ENCODE measurements at regions not wholly inside any gene's neighbourhood (a gene's known extent, or its start where the extent isn't known, plus 50 kb on each side); places are given as distances from the start of the nearest gene placed in this dataset.
"Not testable (repeated sequence)": the region's sequence is repeated elsewhere in the genome, so short reads cannot be mapped to it uniquely, and the experiment has no call there.

DNA sequence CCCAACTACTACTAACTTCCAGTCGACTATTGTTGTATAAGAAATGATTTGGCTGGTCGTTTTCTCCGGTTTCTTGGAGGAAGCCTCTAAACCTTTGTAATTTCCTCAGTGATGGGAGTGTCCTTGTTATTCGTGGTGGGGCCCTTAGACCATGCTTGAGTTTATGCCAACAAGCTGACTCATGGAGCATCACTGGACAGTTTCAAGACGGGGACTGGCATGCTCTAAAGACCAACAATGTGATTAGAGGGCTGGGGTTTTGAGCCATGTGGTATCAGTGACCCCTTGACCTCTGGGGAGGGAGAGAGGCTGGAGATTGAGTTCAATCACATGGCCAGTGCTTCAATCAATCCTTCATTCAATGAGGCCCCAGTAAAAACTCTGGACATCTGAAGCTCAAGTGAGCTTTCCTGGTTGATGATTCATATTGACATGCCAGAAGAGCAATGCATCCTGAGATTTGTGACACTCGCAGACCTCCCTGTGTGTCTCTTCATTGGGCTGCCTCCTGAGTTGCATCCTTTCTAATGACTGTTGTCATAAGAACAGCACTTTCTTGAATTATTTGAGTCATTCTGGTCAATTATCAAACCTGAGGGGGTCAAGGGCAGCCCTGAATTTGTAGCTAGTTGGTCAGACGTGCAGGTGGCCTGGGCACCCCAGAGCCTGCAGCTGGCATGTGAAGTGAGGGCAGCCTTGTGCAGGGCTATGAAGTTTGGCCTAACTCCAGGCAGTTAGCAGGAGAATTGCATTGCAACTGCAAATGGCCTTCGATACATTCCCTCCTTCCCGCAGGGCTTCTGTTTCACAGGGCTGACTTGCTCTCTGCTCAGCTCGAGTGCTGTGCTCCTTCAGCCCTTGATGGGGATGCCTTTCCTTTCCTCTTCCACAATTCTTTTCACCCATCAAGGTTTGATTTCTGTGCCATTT is 246.5 kb downstream of the FGF9 start:
- DNase-seq = no peak

DNA sequence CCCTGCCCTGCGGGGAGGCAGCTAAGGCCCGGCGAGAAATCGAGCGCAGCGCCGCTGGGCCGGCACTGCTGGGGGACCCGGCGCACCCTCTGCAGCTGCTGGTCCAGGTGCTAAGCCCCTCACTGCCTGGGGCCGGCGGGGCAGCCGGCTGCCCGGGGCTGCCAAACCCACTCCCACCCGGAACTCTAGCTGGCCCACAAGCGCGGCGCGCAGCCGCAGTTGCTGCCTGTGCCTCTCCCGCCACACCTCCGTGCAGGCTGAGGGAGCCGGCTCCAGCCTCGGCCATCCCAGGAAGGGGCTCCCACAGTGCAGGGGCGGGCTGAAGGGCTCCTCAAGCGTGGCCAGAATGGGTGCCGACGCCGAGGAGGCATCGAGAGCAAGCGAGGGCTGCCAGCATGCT is 249.9 kb downstream of the FGF9 start:
- DNase-seq = not testable (repeated sequence)

DNA sequence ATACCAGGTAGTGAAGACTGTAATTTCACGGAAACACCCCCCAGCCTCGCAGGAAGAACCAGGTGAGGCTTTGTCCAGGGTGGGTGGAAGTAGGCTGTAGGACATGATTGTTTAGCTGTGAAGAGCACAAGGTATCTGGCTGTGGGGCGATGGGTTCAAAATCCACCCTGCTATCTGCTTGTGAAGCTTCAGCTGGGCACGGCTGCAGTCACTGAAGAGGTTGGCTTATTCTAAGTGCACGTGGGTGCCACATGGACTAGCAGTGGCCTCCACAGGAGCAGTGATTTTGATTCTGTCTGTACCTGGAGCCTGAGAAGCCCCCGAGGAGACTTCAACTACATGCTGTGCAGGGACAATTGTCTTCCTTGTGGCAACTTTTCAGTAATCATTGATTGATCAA is 254.1 kb downstream of the FGF9 start:
- DNase-seq = no peak

DNA sequence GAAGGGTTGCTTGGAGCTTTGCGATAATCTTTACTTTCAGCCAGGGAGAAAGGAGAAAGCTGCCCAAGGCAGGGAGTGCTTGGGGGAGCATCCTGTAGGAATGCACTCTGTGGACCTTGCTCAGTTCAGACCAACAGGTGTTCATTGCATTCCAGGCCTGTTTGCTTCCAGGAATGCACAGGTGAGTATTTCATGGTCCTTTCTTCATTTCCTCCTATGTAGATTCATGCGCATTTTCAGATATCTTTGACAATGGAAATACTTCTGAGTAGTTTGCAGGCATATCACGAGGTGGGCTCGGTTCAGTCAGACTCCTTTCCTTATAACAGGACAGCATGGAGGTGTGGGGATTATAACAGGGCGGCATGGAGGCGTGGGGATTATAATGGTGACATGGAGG is 254.8 kb downstream of the FGF9 start:
- no peak for DNase-seq

DNA sequence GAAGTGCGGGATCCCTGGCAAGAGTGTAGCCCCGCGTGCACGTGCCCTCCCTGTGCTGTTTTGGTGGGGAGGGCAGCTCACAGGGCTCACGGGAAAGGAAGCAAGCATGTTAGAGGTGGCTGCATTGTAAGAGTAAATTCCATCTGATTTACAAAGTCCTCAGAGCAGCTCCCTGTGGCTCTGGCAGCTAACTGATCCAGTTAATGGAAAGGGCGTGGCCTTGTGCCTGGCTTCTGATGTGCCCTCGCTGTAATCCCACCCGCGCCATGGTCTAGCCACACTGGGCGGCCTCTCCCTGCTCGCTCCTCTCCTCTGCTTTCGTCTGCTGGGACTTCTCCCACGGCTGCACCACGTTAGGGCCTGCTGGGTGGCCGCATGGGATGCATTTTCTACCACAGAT is 258.5 kb downstream of the FGF9 start:
- DNase-seq = no peak

GRCh38 chr13:21930536-21930935 is 259.7 kb downstream of the FGF9 start:
- no peak for DNase-seq

DNA sequence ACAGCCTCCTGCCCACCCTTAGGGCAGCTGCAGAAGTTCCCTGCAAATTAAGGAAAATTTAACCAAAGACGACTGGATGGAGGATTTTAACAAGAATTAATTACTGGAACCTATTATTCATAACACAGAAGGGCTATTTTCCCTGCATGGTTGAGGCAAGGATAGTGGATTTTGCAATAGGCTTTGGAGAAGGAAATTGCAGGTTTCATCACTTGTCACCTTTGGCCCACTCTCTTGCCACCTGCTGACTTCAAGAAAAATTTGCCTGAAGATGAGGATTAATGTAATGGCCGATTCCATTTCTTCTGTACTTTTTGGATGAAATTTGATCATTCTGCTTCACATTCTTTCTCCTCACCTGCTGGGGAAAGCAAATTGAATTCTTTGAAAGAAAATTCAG is 261.7 kb downstream of the FGF9 start:
- no peak for DNase-seq

GRCh38 chr13:21932996-21933395 is 262.1 kb downstream of the FGF9 start:
- no peak for DNase-seq

- no peak for DNase-seq
Measured at GRCh38 chr13:21934284-21934683, 263.4 kb downstream of the FGF9 start.

GRCh38 chr13:21936674-21937073 is 265.8 kb downstream of the FGF9 start:
- no peak for DNase-seq

GRCh38 chr13:21938168-21938567 is 267.3 kb downstream of the FGF9 start:
- DNase-seq = no peak

- no peak for DNase-seq
Measured at GRCh38 chr13:21938636-21939035, 267.8 kb downstream of the FGF9 start.

- DNase-seq = no peak
Measured at GRCh38 chr13:21942061-21942460, 271.2 kb downstream of the FGF9 start.

- DNase-seq = no peak
Measured at GRCh38 chr13:21944610-21945009, 273.7 kb downstream of the FGF9 start.

DNA sequence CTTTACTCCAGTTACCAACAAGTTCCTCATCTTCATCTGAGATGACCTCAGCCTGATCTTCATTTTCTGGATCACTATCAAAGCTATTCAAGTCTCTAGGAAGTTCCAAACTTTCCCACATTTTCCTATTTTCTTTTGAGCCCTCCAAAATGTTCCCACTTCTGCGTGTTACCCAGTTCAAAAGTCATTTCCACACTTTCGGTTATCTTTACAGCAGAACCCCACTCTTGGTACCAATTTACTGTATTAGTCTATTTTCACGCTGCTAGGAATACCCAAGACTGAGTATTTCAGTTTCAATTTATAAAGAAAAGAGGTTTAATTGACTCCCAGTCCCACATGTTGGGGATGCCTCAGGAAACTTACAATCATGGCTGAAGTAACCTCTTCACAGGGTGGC is 274.3 kb downstream of the FGF9 start:
- DNase-seq = no peak

- DNase-seq = no peak
Measured at GRCh38 chr13:21946964-21947363, 276.1 kb downstream of the FGF9 start.

DNA sequence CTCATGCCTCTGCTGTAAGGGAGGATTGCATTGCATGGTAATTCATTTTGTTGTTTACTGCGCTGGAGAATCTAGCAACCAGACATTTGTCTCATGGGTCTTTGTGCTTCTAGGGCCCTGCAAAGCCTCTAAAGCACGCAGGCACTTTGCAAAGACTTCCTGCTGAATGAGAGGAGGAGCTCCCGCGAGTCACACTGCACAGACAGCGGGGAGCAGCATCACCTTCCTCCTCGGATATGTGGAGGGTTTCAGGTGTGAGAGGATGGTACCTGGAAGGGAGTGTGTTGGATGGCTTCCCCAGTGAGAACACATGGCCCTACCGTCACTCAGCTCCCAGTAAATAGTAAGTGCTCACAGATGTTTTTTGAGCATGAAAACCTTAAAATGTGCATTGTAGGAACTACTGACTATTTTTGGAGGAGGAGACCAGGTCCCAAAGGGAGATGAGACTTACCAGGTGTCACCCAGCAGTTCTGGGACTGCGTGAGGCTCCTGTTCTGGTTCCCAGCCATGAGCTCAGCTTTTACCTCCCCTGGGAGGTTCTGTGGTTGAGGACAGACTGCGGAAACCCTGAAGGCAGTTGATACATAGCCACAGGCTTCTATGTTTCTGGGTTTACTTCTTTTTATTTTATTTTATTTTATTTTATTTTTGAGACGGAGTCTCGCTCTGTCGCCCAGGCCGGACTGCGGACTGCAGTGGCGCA is 278.0 kb downstream of the FGF9 start:
- DNase-seq = no peak

DNA sequence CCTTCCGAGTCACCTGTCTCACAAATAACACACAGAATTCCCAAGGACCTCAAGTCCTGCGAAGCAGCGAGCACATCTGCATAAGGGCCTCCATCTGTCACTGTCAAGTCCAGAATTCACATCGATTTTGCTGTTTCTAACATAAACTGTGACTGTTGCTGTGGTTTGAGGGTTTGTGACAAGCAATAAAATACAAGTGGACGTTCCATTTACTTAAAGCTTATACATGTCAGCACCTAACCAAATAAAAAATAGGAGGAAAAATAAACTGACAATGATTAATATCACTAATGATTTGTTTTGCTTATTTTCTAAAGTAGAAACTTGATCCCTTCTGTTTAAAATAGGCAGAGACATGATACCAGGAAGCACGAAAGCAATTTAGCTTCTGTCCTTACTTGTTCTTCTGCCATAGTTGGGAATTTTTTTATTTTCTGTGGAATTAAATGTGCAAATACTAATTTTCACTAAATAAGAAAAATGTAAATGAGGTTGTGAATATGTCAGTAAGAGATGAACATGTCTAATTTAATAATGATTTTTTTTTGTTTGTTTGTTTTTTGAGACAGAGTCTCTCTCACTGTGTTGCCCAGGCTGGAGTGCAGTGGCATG is 279.1 kb downstream of the FGF9 start:
- DNase-seq = no peak

DNA sequence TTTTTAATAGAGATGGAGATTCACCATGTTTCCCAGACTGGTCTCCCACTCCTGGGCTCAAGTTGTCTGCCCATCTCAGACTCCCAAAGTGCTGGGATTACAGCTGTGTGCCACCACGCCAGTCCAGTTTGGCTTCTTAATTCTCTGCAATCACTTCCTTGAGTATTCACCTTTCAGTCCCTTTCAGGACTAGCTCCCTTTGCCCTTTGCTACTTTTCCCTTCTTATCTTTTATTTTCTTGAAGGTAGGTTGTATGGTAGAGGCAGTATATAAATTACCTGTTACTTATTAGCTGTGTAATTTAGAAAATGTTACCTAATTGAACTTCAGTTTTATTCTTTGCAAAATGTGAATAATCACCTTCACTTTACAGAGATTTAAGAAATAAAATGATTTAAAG is 285.8 kb downstream of the FGF9 start:
- DNase-seq = no peak

DNA sequence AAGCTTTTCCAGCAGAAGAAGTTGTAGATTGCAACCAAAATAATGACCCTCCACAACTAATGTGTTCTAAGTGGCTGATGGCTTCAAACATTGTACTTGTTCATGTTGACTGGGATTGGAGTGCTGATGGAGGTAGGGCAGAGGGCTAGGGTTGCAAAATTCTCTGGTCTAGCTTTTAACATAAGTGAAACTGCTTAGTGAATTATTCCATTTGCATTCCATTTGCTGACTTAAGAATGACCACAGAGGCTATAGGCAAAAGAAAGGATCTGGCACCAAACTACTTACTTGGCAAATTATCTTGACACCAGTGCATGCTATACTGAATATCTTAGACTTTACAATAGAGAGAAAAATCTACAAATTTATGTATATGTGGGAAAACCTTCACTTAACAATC is 287.0 kb downstream of the FGF9 start:
- no peak for DNase-seq

DNA sequence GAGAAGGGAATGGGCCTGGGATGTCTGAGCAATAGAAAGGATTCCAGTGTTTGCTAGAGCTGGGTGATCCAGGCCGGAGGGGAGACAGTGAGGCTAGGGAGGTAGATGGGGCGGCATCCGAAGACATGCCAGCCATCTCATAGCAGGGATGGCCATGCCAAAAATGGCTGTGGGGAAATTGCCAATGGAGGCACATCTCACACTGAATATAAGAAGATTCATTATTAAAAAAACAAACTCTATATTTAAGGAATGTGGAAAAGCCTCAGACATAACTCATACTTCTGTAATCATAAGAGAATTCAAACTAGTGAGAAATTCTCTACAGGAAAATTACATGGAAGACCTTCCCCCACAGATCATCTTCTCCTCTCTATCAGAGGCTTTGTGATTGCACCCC is 289.2 kb downstream of the FGF9 start:
- DNase-seq = no peak

DNA sequence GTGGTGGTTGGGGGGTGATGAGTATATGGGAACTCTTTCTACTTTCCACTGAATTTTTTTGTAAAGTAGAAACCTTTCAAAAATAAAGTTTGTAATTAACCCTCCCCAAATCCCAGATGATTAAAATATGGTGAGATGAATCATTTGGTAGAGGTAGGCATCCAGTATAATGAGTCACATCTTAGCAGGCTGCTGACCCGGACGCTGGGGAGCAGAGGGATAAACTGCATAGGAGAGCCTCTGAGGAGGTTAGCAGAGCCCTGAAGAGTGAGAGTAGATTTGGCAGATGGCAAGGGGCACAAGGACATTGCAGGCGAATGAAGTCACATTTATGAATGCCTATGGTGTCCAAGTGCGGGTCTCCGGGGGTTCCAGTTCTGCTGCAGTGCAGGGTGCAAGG is 293.8 kb downstream of the FGF9 start:
- no peak for DNase-seq

GRCh38 chr13:21965095-21965494 is 294.2 kb downstream of the FGF9 start:
- DNase-seq = no peak

- DNase-seq = no peak
Measured at GRCh38 chr13:21966014-21966413, 295.1 kb downstream of the FGF9 start.
